HG02970 (cell line): ENCODE measurements at regions not wholly inside any gene's neighbourhood (a gene's known extent, or its start where the extent isn't known, plus 50 kb on each side); places are given as distances from the start of the nearest gene placed in this dataset.
"Not testable (repeated sequence)": the region's sequence is repeated elsewhere in the genome, so short reads cannot be mapped to it uniquely, and the experiment has no call there.

Experiments
- ATAC-seq: cut with Tn5 transposase; IDR thresholded peaks from one replicate; pipeline ENCODE4 v1.9.1; 2021; ENCODE audit warnings: mild to moderate bottlenecking, moderate library complexity, moderate number of reproducible peaks; ENCODE audit not compliant: unreplicated experiment, low FRiP score

GRCh38 chr4:57740625-57741190, 630.5 kb upstream of the IGFBP7 start:
- no peak for ATAC-seq

- no peak for ATAC-seq
Measured at GRCh38 chr4:57736781-57737180, 626.6 kb upstream of the IGFBP7 start.

GRCh38 chr4:57734104-57734670, 624.0 kb upstream of the IGFBP7 start:
- ATAC-seq: no peak

- not testable (repeated sequence) for ATAC-seq
Measured at GRCh38 chr4:57729775-57730570, 619.8 kb upstream of the IGFBP7 start.

GRCh38 chr4:57726154-57726553, 616.0 kb upstream of the IGFBP7 start:
- no peak for ATAC-seq

GRCh38 chr4:57719456-57719855, 609.3 kb upstream of the IGFBP7 start:
- ATAC-seq: no peak

GRCh38 chr4:57714313-57714712, 604.1 kb upstream of the IGFBP7 start:
- ATAC-seq: not testable (repeated sequence)

GRCh38 chr4:57710053-57710452, 599.9 kb upstream of the IGFBP7 start:
- no peak for ATAC-seq

- no peak for ATAC-seq
Measured at GRCh38 chr4:57691370-57691769, 581.2 kb upstream of the IGFBP7 start.

- no peak for ATAC-seq
Measured at GRCh38 chr4:57689693-57690205, 579.6 kb upstream of the IGFBP7 start.

GRCh38 chr4:57682275-57682674, 572.1 kb upstream of the IGFBP7 start:
- ATAC-seq: no peak

GRCh38 chr4:57679969-57680368, 569.8 kb upstream of the IGFBP7 start:
- ATAC-seq: no peak

GRCh38 chr4:57676394-57676793, 566.2 kb upstream of the IGFBP7 start:
- no peak for ATAC-seq

- no peak for ATAC-seq
Measured at GRCh38 chr4:57672846-57673433, 562.8 kb upstream of the IGFBP7 start.

GRCh38 chr4:57668621-57669020, 558.4 kb upstream of the IGFBP7 start:
- ATAC-seq: no peak

GRCh38 chr4:57665806-57666205, 555.6 kb upstream of the IGFBP7 start:
- ATAC-seq: no peak

- no peak for ATAC-seq
Measured at GRCh38 chr4:57661517-57662090, 551.4 kb upstream of the IGFBP7 start.

- ATAC-seq: no peak
Measured at GRCh38 chr4:57658673-57659072, 548.5 kb upstream of the IGFBP7 start.

- ATAC-seq: no peak
Measured at GRCh38 chr4:57658188-57658587, 548.0 kb upstream of the IGFBP7 start.

GRCh38 chr4:57655342-57655741, 545.2 kb upstream of the IGFBP7 start:
- ATAC-seq: no peak

GRCh38 chr4:57652779-57653178, 542.6 kb upstream of the IGFBP7 start:
- ATAC-seq: no peak
